ENCODE measurements at regions not wholly inside any gene's neighbourhood (a gene's known extent, or its start where the extent isn't known, plus 50 kb on each side); places are given as distances from the start of the nearest gene placed in this dataset.

GRCh38 chrX:20542072-20542471 is 275.4 kb upstream of the RPS6KA3 start:
- H3K27ac ChIP-seq (ENCODE audit: low read length) = no peak overlapping the region
- no peak overlapping the region for H2AFZ ChIP-seq (ENCODE audit: low read length)
- H3K4me3 ChIP-seq (ENCODE audit: low read length) = no peak overlapping the region
- H3K4me1 ChIP-seq (ENCODE audit: low read length) = no peaks in the 10 kb centered on the region
- no peak overlapping the region for H3K4me2 ChIP-seq (ENCODE audit: low read depth, low read length, poor library complexity, severe bottlenecking)
- H3K9me3 ChIP-seq (ENCODE audit: low read length) = no peaks in the 10 kb centered on the region
- no peaks in the 10 kb centered on the region for H3K79me2 ChIP-seq (ENCODE audit: low read length)
- no peak overlapping the region for H3K9ac ChIP-seq (ENCODE audit: low read length)
- DNase-seq = no peak
- H4K20me1 ChIP-seq (ENCODE audit: insufficient read depth, low read depth, low read length) = no peaks in the 10 kb centered on the region
- no peaks in the 10 kb centered on the region for H3K27me3 ChIP-seq (ENCODE audit: low read length)
- H3K36me3 ChIP-seq (ENCODE audit: insufficient read depth, low read length) = no peaks in the 10 kb centered on the region
- no peaks in the 10 kb centered on the region for H3K9me2 ChIP-seq (replicated peaks; ENCODE audit: insufficient read depth, low read length)

GRCh38 chrX:20538974-20539373 is 272.3 kb upstream of the RPS6KA3 start:
- Histone ChIP-seq H3K4me1 (ENCODE audit: low read length) (no peaks in the 10 kb centered on the region), H3K36me3 (ENCODE audit: insufficient read depth, low read length) (no peaks in the 10 kb centered on the region), H3K9ac (ENCODE audit: low read length) (no peak overlapping the region), H3K4me3 (ENCODE audit: low read length) (no peak overlapping the region), H3K9me3 (ENCODE audit: low read length) (no peaks in the 10 kb centered on the region), H2AFZ (ENCODE audit: low read length) (no peak overlapping the region), H3K79me2 (ENCODE audit: low read length) (no peaks in the 10 kb centered on the region), H3K27ac (ENCODE audit: low read length) (no peak overlapping the region), H3K9me2 (replicated peaks; ENCODE audit: insufficient read depth, low read length) (no peaks in the 10 kb centered on the region), H4K20me1 (ENCODE audit: insufficient read depth, low read depth, low read length) (no peaks in the 10 kb centered on the region), H3K4me2 (ENCODE audit: low read depth, low read length, poor library complexity, severe bottlenecking) (no peak overlapping the region), H3K27me3 (ENCODE audit: low read length) (no peaks in the 10 kb centered on the region)
- no peak for DNase-seq

- Histone ChIP-seq H3K4me2 (ENCODE audit: low read depth, low read length, poor library complexity, severe bottlenecking) (no peak overlapping the region), H3K4me1 (ENCODE audit: low read length) (no peaks in the 10 kb centered on the region), H2AFZ (ENCODE audit: low read length) (no peak overlapping the region), H3K9me3 (ENCODE audit: low read length) (no peaks in the 10 kb centered on the region), H3K36me3 (ENCODE audit: insufficient read depth, low read length) (no peaks in the 10 kb centered on the region), H3K9me2 (replicated peaks; ENCODE audit: insufficient read depth, low read length) (no peaks in the 10 kb centered on the region), H3K27ac (ENCODE audit: low read length) (no peak overlapping the region), H3K9ac (ENCODE audit: low read length) (no peak overlapping the region), H3K79me2 (ENCODE audit: low read length) (no peaks in the 10 kb centered on the region), H4K20me1 (ENCODE audit: insufficient read depth, low read depth, low read length) (no peaks in the 10 kb centered on the region), H3K4me3 (ENCODE audit: low read length) (no peak overlapping the region), H3K27me3 (ENCODE audit: low read length) (no peaks in the 10 kb centered on the region)
- DNase-seq = no peak
Measured at GRCh38 chrX:20531667-20532066, 265.0 kb upstream of the RPS6KA3 start.

- Histone ChIP-seq H3K4me2 (ENCODE audit: low read depth, low read length, poor library complexity, severe bottlenecking) (no peak overlapping the region), H3K36me3 (ENCODE audit: insufficient read depth, low read length) (no peaks in the 10 kb centered on the region), H3K27me3 (ENCODE audit: low read length) (no peaks in the 10 kb centered on the region), H3K4me1 (ENCODE audit: low read length) (no peaks in the 10 kb centered on the region), H2AFZ (ENCODE audit: low read length) (no peak overlapping the region), H3K27ac (ENCODE audit: low read length) (no peak overlapping the region), H3K4me3 (ENCODE audit: low read length) (no peak overlapping the region), H3K9ac (ENCODE audit: low read length) (no peak overlapping the region), H3K9me3 (ENCODE audit: low read length) (no peaks in the 10 kb centered on the region), H3K79me2 (ENCODE audit: low read length) (no peaks in the 10 kb centered on the region), H4K20me1 (ENCODE audit: insufficient read depth, low read depth, low read length) (no peaks in the 10 kb centered on the region), H3K9me2 (replicated peaks; ENCODE audit: insufficient read depth, low read length) (no peaks in the 10 kb centered on the region)
- peak; percentile 87 for DNase-seq
Measured at GRCh38 chrX:20530406-20530921, 263.8 kb upstream of the RPS6KA3 start.

GRCh38 chrX:20529711-20530110 is 263.0 kb upstream of the RPS6KA3 start:
- H3K9ac ChIP-seq (ENCODE audit: low read length) = no peak overlapping the region
- H3K27me3 ChIP-seq (ENCODE audit: low read length) = no peaks in the 10 kb centered on the region
- no peak overlapping the region for H2AFZ ChIP-seq (ENCODE audit: low read length)
- H4K20me1 ChIP-seq (ENCODE audit: insufficient read depth, low read depth, low read length) = no peaks in the 10 kb centered on the region
- H3K4me2 ChIP-seq (ENCODE audit: low read depth, low read length, poor library complexity, severe bottlenecking) = no peak overlapping the region
- no peaks in the 10 kb centered on the region for H3K9me3 ChIP-seq (ENCODE audit: low read length)
- no peak for DNase-seq
- H3K4me3 ChIP-seq (ENCODE audit: low read length) = no peak overlapping the region
- no peaks in the 10 kb centered on the region for H3K4me1 ChIP-seq (ENCODE audit: low read length)
- H3K27ac ChIP-seq (ENCODE audit: low read length) = no peak overlapping the region
- H3K36me3 ChIP-seq (ENCODE audit: insufficient read depth, low read length) = no peaks in the 10 kb centered on the region
- no peaks in the 10 kb centered on the region for H3K9me2 ChIP-seq (replicated peaks; ENCODE audit: insufficient read depth, low read length)
- no peaks in the 10 kb centered on the region for H3K79me2 ChIP-seq (ENCODE audit: low read length)

- H3K4me3 ChIP-seq (ENCODE audit: low read length) = no peak overlapping the region
Measured at GRCh38 chrX:20529301-20529700, 262.6 kb upstream of the RPS6KA3 start.

GRCh38 chrX:20527558-20528011 is 260.9 kb upstream of the RPS6KA3 start:
- Histone ChIP-seq H3K27me3 (ENCODE audit: low read length) (0 out of 2 replicates have a peak, but pooled peaks cover 3% of the 10 kb centered on the region), H3K4me2 (ENCODE audit: low read depth, low read length, poor library complexity, severe bottlenecking) (no peak overlapping the region), H3K9me2 (replicated peaks; ENCODE audit: insufficient read depth, low read length) (no peaks in the 10 kb centered on the region), H3K9ac (ENCODE audit: low read length) (no peak overlapping the region), H3K9me3 (ENCODE audit: low read length) (no peaks in the 10 kb centered on the region), H3K4me1 (ENCODE audit: low read length) (no peaks in the 10 kb centered on the region), H3K36me3 (ENCODE audit: insufficient read depth, low read length) (no peaks in the 10 kb centered on the region), H3K4me3 (ENCODE audit: low read length) (no peak overlapping the region), H3K27ac (ENCODE audit: low read length) (no peak overlapping the region), H4K20me1 (ENCODE audit: insufficient read depth, low read depth, low read length) (no peaks in the 10 kb centered on the region), H2AFZ (ENCODE audit: low read length) (no peak overlapping the region), H3K79me2 (ENCODE audit: low read length) (no peaks in the 10 kb centered on the region)
- DNase-seq = peak; percentile 74

More at GRCh38 chrX:20529301-20529700, 262.6 kb upstream of the RPS6KA3 start:
- H3K27ac ChIP-seq (ENCODE audit: low read length) = no peak overlapping the region
- 0 out of 2 replicates have a peak, but pooled peaks cover under 1% of the 10 kb centered on the region for H3K27me3 ChIP-seq (ENCODE audit: low read length)
- no peaks in the 10 kb centered on the region for H3K9me2 ChIP-seq (replicated peaks; ENCODE audit: insufficient read depth, low read length)
- no peaks in the 10 kb centered on the region for H3K79me2 ChIP-seq (ENCODE audit: low read length)
- no peaks in the 10 kb centered on the region for H3K36me3 ChIP-seq (ENCODE audit: insufficient read depth, low read length)
- no peak overlapping the region for H3K4me2 ChIP-seq (ENCODE audit: low read depth, low read length, poor library complexity, severe bottlenecking)
- no peak overlapping the region for H2AFZ ChIP-seq (ENCODE audit: low read length)
- H3K4me1 ChIP-seq (ENCODE audit: low read length) = no peaks in the 10 kb centered on the region
- DNase-seq = no peak
- H3K9ac ChIP-seq (ENCODE audit: low read length) = no peak overlapping the region
- no peaks in the 10 kb centered on the region for H4K20me1 ChIP-seq (ENCODE audit: insufficient read depth, low read depth, low read length)
- H3K9me3 ChIP-seq (ENCODE audit: low read length) = no peaks in the 10 kb centered on the region

- 0 out of 2 replicates have a peak, but pooled peaks cover 3% of the 10 kb centered on the region for H3K27me3 ChIP-seq (ENCODE audit: low read length)
- no peaks in the 10 kb centered on the region for H4K20me1 ChIP-seq (ENCODE audit: insufficient read depth, low read depth, low read length)
- no peaks in the 10 kb centered on the region for H3K9me2 ChIP-seq (replicated peaks; ENCODE audit: insufficient read depth, low read length)
- no peaks in the 10 kb centered on the region for H3K4me1 ChIP-seq (ENCODE audit: low read length)
- H2AFZ ChIP-seq (ENCODE audit: low read length) = no peak overlapping the region
- no peak for DNase-seq
- no peak overlapping the region for H3K4me2 ChIP-seq (ENCODE audit: low read depth, low read length, poor library complexity, severe bottlenecking)
- no peak overlapping the region for H3K4me3 ChIP-seq (ENCODE audit: low read length)
- H3K9ac ChIP-seq (ENCODE audit: low read length) = no peak overlapping the region
- H3K36me3 ChIP-seq (ENCODE audit: insufficient read depth, low read length) = no peaks in the 10 kb centered on the region
- H3K9me3 ChIP-seq (ENCODE audit: low read length) = no peaks in the 10 kb centered on the region
- no peak overlapping the region for H3K27ac ChIP-seq (ENCODE audit: low read length)
- no peaks in the 10 kb centered on the region for H3K79me2 ChIP-seq (ENCODE audit: low read length)
Measured at GRCh38 chrX:20527041-20527440, 260.3 kb upstream of the RPS6KA3 start.
